SK-N-SH treated with all-trans-retinoic acid at 6 μM for 48 hours (cell line): ENCODE measurements at regions not wholly inside any gene's neighbourhood (a gene's known extent, or its start where the extent isn't known, plus 50 kb on each side); places are given as distances from the start of the nearest gene placed in this dataset.

Experiments
- ARNTL ChIP-seq: fragments of 450-650 bp; formaldehyde crosslinking; IDR thresholded peaks from 2 replicates; pipeline ENCODE4 v1.5.0; 2020; ENCODE audit warnings: low read depth, mild to moderate bottlenecking, moderate library complexity, borderline replicate concordance
- CSDC2 ChIP-seq: fragments of 250-450 bp; sonication (Bioruptor Pico); IDR thresholded peaks from 2 replicates; pipeline ENCODE4 v1.5.0; 2020; ENCODE audit warnings: mild to moderate bottlenecking, moderate library complexity
- GLIS3 ChIP-seq: fragments of 250-450 bp; sonication (Bioruptor Pico); IDR thresholded peaks from 2 replicates; pipeline ENCODE4 v1.5.0; 2020; ENCODE audit warnings: mild to moderate bottlenecking, moderate library complexity
- TCF4 ChIP-seq: fragments of 250-450 bp; sonication (Bioruptor Pico); IDR thresholded peaks from 2 replicates; pipeline ENCODE4 v1.8.0; 2021; ENCODE audit warnings: mild to moderate bottlenecking, moderate library complexity, borderline replicate concordance
- TSHZ2 ChIP-seq: fragments of 250-450 bp; sonication (Bioruptor Pico); IDR thresholded peaks from 2 replicates; pipeline ENCODE4 v1.5.0; 2020; ENCODE audit warnings: mild to moderate bottlenecking, moderate library complexity

- TF ChIP-seq GLIS3 (no peak), TCF4 (CRISPR knock-in tag) (no peak), CSDC2 (CRISPR knock-in tag) (no peak), TSHZ2 (CRISPR knock-in tag) (no peak), ARNTL (CRISPR knock-in tag) (no peak)
Observed at GRCh38 chr6:67496191-67496590, 1138.9 kb upstream of the ADGRB3 start.
